Tibial nerve (tissue), 4 donors: ENCODE measurements at regions not wholly inside any gene's neighbourhood (a gene's known extent, or its start where the extent isn't known, plus 50 kb on each side); places are given as distances from the start of the nearest gene placed in this dataset.

Experiments used
- DNase-seq, 2 donors: peaks; one replicate each; pipeline ENCODE4 v3.0.0-alpha.2; 2019; ENCODE audit warnings: low spot score in 2 of 2
- H3K27ac ChIP-seq, 4 donors: fragments of 200-600 bp; sonication (generic) in 3 of 4; one replicate each; pipeline ENCODE4 v1.5.1; 2017 to 2019; ENCODE audit warnings: mild to moderate bottlenecking in 1 of 4
- H3K27me3 ChIP-seq, 2 donors: fragments of 200-600 bp; sonication (generic) in 1 of 2; one replicate each; pipeline versions ENCODE4 v1.5.1 to v1.6.0; 2017 to 2019
- H3K36me3 ChIP-seq, 3 donors: fragments of 200-600 bp; sonication (generic); one replicate each; pipeline ENCODE4 v1.5.1; 2018 to 2019
- H3K4me1 ChIP-seq, 4 donors: fragments of 200-600 bp; sonication (generic) in 3 of 4; one replicate each; pipeline ENCODE4 v1.5.1; 2017 to 2019
- H3K4me3 ChIP-seq, 4 donors: fragments of 200-600 bp; sonication (generic) in 3 of 4; one replicate each; pipeline ENCODE4 v1.5.1; 2017 to 2019; ENCODE audit warnings: mild to moderate bottlenecking in 1 of 4, moderate library complexity in 1 of 4
- H3K9me3 ChIP-seq, 4 donors: fragments of 200-600 bp; sonication (generic) in 3 of 4; one replicate each; pipeline ENCODE4 v1.5.1; 2017 to 2019
- EP300 ChIP-seq, 2 donors: sonication (generic); formaldehyde crosslinking; IDR thresholded peaks; one replicate each; pipeline ENCODE4 v1.6.1; 2017; ENCODE audit warnings: antibody characterized with exemption in 2 of 2, mild to moderate bottlenecking in 1 of 2
- POLR2A ChIP-seq, 2 donors: fragments of 450-650 bp; IDR thresholded peaks; one replicate each; pipeline ENCODE4 v1.6.1; 2017; ENCODE audit warnings: antibody characterized with exemption in 2 of 2, mild to moderate bottlenecking in 2 of 2, moderate library complexity in 2 of 2
- WGBS, 2 donors: methylation state at CpG; one replicate each; pipeline ENCODE4 v1.1.5; 2018; 5-methylcytosine and 5-hydroxymethylcytosine counted together
- TF ChIP-seq, protein P1 (sequence below), 5 experiments: fragments of 200-600 bp in 3 of 5; fragments of 450-650 bp in 2 of 5; sonication (generic) in 3 of 5; IDR thresholded peaks; one replicate each; pipeline ENCODE4 v1.5.1; 2016 to 2019; ENCODE audit warnings: antibody characterized with exemption in 5 of 5, mild to moderate bottlenecking in 3 of 5, moderate library complexity in 2 of 5

DNA sequence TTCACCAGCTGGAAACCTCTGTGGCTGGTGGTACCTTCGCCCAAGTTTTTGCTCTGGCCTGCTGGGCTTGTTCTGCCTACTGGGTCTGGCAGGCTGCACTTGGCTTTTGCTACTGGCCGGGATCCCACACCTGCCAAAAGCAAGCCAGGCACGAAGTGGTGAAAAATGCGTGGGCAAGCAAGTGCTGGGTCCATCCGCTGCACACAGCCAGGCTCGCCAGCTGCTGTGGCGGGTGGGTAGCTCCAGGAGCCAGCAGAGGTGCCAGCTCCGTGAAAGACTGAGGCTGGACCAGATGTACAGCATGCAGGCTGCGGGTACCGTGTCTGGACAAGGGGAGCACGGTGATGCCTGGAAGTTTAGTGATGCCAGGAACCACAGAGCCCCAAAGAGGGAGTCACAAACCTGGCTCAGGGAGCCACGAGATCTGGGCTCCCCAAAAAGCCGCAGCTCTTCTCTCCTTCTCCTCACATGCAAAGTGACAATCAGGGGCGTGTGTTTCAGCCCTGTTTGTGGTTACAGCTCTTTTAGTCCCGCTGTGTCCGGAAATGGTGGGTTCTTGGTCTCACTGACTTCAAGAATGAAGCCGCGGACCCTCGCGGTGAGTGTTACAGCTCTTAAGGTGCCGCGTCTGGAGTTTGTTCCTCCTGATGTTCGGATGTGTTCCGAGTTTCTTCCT, 1455.6 kb upstream of the GBE1 start:
- DNase-seq: no peak
- H3K36me3 ChIP-seq: no peaks in the 10 kb centered on the region
- WGBS, 2 donors: 92 to 97% methylated on average over 24 of the region's 24 CpGs
- H3K27ac ChIP-seq: no peak overlapping the region
- H3K27me3 ChIP-seq: no peaks in the 10 kb centered on the region
- no peak overlapping the region for H3K4me3 ChIP-seq
- H3K4me1 ChIP-seq: no peaks in the 10 kb centered on the region
- TF ChIP-seq POLR2A (IDR thresholded peaks at IDR 0.05) (no peak), EP300 (IDR thresholded peaks at IDR 0.05) (no peak)
- TF ChIP-seq, protein P1, sequence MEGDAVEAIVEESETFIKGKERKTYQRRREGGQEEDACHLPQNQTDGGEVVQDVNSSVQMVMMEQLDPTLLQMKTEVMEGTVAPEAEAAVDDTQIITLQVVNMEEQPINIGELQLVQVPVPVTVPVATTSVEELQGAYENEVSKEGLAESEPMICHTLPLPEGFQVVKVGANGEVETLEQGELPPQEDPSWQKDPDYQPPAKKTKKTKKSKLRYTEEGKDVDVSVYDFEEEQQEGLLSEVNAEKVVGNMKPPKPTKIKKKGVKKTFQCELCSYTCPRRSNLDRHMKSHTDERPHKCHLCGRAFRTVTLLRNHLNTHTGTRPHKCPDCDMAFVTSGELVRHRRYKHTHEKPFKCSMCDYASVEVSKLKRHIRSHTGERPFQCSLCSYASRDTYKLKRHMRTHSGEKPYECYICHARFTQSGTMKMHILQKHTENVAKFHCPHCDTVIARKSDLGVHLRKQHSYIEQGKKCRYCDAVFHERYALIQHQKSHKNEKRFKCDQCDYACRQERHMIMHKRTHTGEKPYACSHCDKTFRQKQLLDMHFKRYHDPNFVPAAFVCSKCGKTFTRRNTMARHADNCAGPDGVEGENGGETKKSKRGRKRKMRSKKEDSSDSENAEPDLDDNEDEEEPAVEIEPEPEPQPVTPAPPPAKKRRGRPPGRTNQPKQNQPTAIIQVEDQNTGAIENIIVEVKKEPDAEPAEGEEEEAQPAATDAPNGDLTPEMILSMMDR (IDR thresholded peaks at IDR 0.05): no peak
- H3K9me3 ChIP-seq: peaks cover 0 to 13% (median 0%) of the 10 kb centered on the region in 4 donors

DNA sequence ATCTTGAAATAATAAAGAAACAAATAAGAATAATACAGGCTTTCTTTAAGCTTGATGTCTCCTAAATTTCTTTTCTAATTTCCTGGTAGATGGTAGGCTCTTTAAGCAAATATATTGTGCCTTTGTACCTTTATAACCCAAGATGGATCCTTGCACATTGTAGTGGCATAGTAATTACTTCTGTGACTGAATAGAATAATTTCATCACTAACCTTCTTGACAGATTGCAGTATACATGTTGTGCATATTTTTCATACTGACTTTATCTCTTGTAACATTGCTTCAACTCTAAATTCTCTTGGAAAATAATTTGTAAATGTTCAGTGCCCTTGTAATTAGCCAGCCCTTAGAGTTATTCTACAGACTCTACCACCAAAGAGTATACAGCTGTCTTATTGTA, 1433.8 kb upstream of the GBE1 start:
- H3K4me3 ChIP-seq: no peak overlapping the region
- no peak for DNase-seq
- TF ChIP-seq, protein P1 (IDR thresholded peaks at IDR 0.05): no peak
- no peak for TF ChIP-seq EP300 (IDR thresholded peaks at IDR 0.05)
- no peak for TF ChIP-seq POLR2A (IDR thresholded peaks at IDR 0.05)
- H3K36me3 ChIP-seq: no peaks in the 10 kb centered on the region
- H3K9me3 ChIP-seq: no peaks in the 10 kb centered on the region
- no peak overlapping the region for H3K27ac ChIP-seq
- no peaks in the 10 kb centered on the region for H3K4me1 ChIP-seq
- H3K27me3 ChIP-seq: no peaks in the 10 kb centered on the region

DNA sequence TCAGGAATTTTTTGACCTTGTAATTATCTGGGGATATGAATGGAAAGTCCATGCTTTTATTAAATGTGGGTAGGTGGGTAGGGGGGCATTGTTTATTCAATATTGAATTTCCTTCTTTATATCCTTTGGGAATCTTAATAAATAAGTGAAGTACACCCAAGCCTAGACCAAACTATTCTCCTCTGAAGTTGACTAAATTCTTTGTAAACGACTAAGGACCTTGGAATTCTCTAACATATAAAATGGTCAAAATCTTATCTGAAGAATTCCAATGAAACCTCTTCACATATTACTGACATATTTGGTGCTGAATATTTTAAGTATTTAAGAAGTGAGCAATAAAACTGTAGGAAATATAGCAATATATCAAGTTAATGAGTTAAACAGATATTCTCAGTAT, 1432.1 kb upstream of the GBE1 start:
- no peak overlapping the region for H3K4me3 ChIP-seq
- WGBS, 2 donors: 72 to 82% methylated on average over 1 of the region's 1 CpG
- H3K27ac ChIP-seq: no peak overlapping the region
- H3K9me3 ChIP-seq: no peaks in the 10 kb centered on the region
- no peak for TF ChIP-seq EP300 (IDR thresholded peaks at IDR 0.05)
- no peaks in the 10 kb centered on the region for H3K36me3 ChIP-seq
- H3K27me3 ChIP-seq: no peaks in the 10 kb centered on the region
- no peaks in the 10 kb centered on the region for H3K4me1 ChIP-seq
- no peak for DNase-seq

DNA sequence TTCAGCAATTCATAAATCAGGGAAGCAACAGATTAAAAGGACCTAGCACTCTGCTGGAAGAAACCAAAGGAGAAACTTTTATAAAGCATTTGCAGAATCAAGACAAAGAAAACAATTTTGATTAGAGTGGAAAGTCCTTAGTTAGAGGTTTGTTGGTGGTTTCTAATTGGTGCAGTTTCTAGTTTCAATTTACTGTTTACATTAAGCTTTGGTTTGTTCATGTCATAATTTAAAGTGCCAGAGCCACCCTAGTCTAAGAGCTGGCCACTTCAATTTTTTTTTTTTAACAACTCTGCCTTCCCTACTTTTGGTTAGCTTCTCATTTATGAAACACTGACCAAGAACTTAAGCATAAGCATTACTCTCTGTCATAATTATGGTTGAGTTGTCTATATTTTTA, 1428.2 kb upstream of the GBE1 start:
- no peaks in the 10 kb centered on the region for H3K4me1 ChIP-seq
- H3K27ac ChIP-seq: no peak overlapping the region
- H3K36me3 ChIP-seq: no peaks in the 10 kb centered on the region
- peaks cover 0 to 5% (median 0%) of the 10 kb centered on the region in 4 donors for H3K9me3 ChIP-seq
- no peak for TF ChIP-seq EP300 (IDR thresholded peaks at IDR 0.05)
- no peaks in the 10 kb centered on the region for H3K27me3 ChIP-seq
- DNase-seq: no peak
- no peak overlapping the region for H3K4me3 ChIP-seq

DNA sequence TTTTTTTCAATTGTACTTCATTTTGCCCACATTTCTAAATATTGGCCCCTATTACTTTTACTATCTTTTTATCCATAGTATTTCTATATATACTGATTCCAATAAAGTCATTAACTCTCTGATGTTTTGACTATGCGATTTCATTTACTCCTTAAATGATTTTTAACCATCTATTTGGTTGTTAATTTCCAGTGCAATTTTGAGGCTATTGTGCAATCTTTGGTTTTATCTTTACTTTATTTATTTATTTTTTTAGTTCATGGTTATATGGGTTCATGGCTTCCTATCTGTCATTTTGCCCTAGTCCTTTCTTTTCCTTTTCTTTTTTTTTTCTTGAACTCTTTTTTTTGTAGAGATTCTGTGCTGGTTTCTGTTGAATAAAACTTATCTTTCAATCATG, 1408.0 kb upstream of the GBE1 start:
- no peak for DNase-seq
- WGBS, 2 donors: 90 to 100% methylated on average over 1 of the region's 1 CpG
- no peaks in the 10 kb centered on the region for H3K9me3 ChIP-seq
- no peak overlapping the region for H3K4me3 ChIP-seq
- no peak overlapping the region for H3K27ac ChIP-seq
- H3K27me3 ChIP-seq: no peaks in the 10 kb centered on the region
- H3K4me1 ChIP-seq: no peaks in the 10 kb centered on the region
- TF ChIP-seq EP300 (IDR thresholded peaks at IDR 0.05) (no peak), POLR2A (IDR thresholded peaks at IDR 0.05) (no peak)
- TF ChIP-seq, protein P1 (IDR thresholded peaks at IDR 0.05): no peak
- H3K36me3 ChIP-seq: no peaks in the 10 kb centered on the region

DNA sequence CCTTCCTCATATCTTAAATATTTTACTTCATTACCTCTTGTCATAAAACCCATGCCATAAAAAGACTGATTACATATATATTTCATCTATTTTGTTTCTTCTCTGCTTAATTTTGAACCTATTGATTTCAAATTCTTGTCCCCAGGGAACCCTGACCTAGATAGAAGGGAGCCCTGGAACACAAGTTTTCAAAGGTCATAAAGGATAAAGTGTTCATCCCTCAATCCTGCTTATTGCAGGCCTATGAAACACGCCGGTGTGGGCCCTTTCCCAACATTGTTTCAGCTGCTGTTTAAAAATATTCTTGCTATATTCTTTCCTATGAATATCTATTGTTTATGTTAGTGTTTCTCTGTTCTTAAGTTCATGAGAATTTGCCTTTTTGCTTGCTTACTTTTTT, 1389.5 kb upstream of the GBE1 start:
- no peaks in the 10 kb centered on the region for H3K36me3 ChIP-seq
- TF ChIP-seq, protein P1 (IDR thresholded peaks at IDR 0.05): no peak
- no peak for TF ChIP-seq EP300 (IDR thresholded peaks at IDR 0.05)
- no peak for TF ChIP-seq POLR2A (IDR thresholded peaks at IDR 0.05)
- H3K9me3 ChIP-seq: no peaks in the 10 kb centered on the region
- WGBS, 2 donors: 61% methylated on average over 2 of the region's 2 CpGs
- no peak overlapping the region for H3K4me3 ChIP-seq
- H3K27ac ChIP-seq: no peak overlapping the region
- H3K4me1 ChIP-seq: no peaks in the 10 kb centered on the region
- no peak for DNase-seq
- H3K27me3 ChIP-seq: no peaks in the 10 kb centered on the region
